Activated T-cell treated with anti-CD3 and anti-CD28 coated beads for 1 hour (primary cell): ENCODE measurements at regions not wholly inside any gene's neighbourhood (a gene's known extent, or its start where the extent isn't known, plus 50 kb on each side); places are given as distances from the start of the nearest gene placed in this dataset.
A peak's percentile ranks its signal among the peaks of the same experiment; 100 is the strongest.

Source experiments
- DNase-seq: peaks from one replicate; pipeline ENCODE4 v3.0.0-alpha.2; 2020; ENCODE audit warnings: low read depth

DNA sequence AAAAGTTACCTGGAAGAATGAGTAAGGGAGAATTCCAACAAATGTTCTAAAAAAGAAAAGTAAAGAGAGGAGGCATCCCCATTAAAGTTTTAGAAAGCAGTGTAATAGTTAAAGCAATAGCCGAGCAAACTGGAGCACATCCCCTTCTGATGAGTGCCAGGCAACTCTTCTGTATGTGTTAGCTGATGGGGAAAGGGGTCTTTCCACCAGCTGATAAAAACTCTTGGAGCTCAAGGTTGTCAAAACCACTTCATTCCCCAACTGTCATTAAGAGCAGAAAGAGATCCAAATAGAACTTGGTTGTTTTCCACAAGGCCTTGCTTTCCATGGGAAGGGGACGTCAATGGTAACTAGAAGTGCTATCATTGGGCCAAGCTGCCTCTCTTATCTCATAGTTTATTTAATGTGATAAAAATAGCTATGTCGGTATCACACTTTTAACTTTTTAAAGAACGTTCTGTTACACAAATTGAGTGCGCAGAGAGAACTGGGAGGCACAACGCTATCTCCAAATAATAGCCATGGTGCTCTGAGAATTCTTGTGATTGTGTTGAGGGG, 116.9 kb downstream of the POLR2M start:
- no peak for DNase-seq

DNA sequence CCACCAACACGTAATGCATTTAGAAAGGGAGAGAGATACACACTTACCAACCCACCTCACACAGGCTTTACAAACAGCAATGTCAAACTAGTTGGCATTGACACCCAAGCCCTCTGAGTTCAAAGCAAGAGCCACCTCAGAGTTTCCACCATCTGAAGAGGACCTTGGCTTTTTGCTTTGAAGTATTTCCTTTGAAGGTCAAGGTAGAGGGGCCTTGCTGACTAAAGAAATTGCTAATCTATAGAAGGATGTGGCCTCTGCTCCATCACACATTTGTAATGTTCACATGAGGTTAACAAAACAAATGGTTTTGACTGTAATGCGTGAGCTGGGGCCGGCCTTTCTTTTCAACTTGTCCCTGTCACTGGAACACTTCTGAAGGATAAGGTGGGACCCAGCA, 117.7 kb downstream of the POLR2M start:
- DNase-seq = no peak

DNA sequence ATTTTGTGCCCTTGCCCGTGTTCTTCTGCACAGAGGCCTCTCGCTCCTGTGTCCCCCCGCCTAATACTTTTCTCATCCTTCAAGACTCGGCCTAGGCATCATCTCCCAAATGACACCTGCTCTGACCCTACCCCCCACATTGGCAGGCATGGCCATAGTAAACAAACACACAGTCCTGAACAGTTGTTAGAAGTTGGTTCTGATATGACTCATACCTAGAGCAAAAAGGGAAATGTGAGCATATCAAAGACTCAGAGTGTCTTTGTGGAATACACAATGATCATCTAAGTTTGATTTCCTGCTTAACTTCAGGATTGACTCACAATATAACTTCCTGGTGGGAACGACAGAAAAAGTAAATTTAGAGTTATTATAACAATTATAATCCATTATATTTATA, 120.5 kb downstream of the POLR2M start:
- no peak for DNase-seq

DNA sequence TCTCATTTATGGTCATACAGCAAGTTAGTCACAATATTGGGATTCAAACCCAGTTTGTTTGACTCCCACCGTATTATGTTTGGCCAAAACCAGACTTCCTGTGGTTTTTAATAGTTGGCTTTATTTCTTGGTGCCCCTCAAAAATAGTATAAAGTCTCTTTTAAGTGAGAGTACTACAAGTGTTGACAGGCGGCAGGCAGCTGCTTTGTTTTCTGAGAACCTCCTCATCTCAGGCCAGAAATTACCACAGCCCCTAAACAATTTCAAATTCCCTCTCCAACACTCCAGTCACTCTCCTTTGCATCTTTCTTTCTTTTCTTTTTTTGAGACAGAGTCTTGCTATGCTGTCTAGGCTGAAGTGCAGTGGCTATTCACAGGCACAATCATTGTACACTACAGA, 121.5 kb downstream of the POLR2M start:
- no peak for DNase-seq

DNA sequence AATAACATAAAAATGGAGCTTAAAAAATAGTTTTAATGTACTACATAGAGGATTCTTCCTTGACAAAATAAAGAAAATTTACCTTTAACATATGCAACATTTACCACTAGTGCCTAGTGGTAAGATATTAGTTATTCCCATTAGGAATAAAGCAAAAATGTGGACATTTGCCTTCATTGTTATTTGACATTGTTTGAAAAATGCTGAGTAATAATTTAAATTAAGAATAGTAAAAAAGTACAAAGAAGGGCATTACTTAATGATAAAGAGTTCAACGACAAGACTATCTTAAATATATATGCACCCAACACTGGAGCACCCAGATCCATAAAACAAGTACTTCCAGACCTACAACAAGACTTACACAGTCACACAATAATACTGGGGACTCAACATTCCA, 125.7 kb downstream of the POLR2M start:
- DNase-seq = no peak

DNA sequence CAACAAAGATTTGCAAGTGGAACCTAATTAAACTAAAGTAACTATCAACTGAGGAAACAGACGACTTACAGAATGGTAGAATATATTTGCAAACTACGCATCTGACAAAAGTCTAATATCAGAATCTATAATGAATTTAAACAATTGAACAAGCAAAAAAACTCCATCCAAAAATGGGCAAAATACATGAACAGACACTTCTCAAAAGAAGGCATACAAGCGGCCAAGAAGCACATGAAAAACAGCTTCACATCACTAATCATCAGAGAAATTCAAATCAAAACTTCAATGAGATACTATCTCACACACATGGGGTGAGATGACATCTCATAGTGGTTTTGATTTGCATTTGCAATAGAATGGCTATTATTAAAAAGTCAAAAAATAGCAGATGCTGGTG, 128.6 kb downstream of the POLR2M start:
- no peak for DNase-seq

DNA sequence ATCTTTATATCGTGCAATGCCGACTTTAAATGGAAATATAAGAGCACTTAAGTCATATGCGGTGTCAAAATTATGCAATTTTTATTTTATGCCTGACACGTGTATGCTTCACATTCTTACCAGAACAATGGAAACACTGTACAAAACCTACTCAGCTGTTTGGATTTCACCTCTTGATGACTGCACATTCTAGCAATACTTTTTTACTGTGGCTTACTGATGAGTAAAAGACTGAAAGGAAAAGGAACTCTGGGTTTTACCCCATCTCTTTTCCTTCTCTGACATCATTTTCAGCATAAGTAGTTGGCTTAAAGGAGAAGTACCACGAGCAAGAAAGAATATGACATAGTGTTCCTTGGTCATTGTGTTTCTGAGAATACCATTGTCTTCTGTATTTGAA, 142.8 kb downstream of the POLR2M start:
- no peak for DNase-seq

DNA sequence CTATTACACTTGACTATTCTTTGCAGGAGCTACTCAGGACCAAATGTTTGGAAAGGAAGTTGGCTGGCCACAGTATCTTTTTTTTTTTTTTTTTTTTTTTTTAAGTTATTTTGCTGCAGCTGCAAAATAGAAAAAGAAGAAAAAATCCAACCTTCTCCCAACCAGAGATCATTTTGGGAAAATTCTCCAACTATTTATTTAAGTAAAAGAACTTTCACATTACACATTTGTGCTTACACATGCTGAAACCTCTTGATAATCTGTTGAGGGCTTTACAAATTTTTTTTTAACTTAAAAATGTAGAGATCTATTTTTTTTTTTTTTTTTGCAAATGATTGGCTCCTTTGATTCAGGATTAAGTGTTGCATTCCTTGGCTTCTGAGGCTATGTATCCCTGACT, 148.0 kb downstream of the POLR2M start:
- DNase-seq = no peak

DNA sequence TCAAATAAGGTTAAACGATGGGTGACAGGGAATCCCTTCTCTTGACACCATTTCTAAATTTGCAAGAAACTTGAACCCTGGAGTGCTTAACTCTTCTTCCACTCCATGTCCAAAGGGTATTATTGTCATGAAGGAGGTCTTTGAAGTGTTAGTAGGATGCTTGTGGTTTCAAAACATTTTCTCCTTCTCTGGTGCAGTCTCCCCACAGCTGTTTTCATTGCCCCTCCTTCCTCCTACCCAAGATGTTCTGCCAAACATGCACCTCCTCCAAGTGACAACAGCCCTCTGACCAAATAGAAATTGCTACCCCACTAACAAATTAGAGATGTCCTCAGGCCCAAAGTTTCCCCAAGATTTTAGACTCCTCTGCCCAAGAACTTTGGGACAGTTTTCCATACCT, 151.4 kb downstream of the POLR2M start:
- no peak for DNase-seq

DNA sequence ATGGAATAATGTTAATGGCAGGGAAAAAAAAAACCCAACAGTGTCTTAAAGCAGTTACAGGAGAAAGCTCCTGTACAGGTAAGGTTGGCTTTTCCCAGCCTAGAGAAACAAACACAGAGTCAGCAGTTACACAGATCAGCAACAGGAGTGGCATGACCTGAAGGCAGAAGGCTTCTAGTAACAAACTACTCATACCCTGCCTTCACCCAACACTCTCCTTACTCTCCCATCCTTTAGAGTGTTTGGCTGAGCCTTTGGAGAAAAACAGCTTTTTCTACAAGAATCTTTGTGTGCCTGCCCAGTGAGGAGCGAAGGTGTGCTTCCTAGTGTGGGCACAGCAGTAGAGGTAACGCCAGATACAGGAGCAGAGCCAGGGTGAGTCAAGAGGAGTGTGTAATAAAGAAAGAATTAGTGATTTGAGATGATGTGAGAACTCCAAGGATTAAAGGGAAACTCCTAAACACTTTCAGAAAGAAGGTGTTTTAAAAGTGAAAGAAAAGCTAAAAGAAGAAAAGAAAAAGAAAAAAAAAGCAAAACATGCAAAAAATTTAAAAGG, 152.7 kb downstream of the POLR2M start:
- DNase-seq = no peak

DNA sequence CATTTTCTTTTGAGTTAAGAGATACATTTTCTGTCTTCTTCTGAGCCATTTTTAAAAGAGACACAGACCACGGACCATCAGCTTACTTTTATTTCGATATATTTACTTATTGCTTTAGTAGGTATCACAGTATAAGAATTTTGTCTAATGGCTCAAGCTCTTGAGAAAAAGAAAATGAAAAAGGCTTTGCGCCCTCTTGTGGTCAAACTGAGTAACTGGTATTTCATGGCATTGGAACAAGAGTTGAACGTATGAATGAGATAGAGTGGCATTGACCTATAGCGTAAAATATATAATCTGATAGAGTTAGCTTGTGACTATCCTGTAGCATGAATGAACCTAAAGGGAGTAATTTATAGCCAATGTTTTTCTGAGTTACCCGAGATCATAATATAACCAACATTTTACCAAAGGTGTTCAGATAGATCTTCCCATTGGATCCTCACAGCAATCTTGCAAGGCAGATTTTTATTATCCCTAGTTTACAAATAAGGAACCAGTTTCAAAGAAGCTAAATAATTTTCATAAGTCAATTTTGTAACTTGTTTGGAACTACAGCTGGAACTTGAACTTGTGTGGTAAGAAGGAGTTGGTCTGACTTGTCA, 154.6 kb downstream of the POLR2M start:
- DNase-seq = no peak

DNA sequence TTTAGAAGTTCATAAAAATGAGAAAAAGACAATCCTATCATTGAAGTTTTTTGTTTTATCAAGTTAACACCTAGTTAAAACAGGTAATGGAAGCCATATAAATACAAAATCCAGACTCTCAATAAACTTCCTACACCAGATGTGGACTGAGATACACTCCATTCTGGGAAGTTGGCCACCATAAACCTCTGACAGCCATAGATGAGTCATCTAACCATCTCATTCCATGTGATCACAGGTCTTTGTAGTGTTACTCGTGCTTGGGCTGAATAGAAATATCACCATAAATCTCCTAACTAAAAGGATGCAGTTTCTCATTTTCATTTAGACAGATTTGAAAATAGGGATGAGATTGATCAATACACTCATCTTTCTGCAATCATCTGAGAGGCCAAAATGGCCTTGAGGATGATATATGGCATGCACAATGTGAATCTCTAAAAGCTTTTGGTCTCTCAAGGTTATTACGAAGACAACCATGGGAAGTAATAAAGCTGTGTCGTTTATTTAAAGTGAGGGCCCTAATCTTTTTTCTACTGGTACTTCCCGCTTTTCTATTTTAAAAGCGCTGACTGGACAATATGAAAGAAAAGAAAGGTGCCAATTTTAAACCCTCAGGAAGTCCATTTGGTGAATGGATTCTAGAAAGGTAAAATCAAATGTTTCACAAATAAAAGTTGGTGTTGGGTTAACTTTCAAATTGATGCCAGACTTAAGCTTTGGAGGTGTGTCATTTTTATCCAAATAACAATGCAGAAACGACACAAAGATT, 155.5 kb downstream of the POLR2M start:
- no peak for DNase-seq

DNA sequence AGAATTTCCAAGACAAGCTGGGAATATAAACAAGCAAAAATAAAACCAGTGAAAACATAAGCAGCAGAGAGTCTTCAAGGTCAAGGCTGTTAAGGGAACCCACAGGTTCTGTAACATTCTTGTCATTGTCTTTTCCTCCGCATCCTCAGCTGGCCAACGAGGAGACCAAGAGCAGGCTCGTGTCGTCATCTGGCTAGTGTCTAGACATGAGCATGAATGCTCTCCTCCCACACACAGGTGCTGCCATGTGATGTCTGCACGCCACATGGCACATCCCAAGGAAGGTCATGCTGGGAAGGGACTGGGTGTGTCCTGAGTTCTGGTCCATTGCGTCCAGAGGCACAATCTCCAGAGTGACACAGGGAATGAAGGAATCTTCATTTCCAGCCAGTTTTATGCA, 156.2 kb downstream of the POLR2M start:
- no peak for DNase-seq

DNA sequence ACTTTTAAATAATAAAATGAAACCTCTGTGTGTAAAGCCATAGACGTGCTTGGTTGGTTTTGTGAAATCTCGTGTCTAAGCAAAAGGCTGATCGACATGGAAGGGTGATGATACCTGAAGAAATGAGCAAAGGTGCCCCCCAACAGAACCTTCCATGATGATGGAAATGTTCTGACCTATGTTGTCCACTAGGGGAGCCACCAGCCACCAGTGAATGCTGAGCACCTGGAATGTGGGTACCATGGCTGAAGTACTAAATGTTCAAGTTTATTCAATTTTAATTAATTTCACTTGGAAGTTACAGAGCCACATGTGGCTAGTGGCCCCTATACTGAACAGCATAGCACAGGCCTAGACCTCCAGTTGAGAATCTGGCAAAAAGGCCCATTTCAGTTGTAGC, 158.8 kb downstream of the POLR2M start:
- no peak for DNase-seq

DNA sequence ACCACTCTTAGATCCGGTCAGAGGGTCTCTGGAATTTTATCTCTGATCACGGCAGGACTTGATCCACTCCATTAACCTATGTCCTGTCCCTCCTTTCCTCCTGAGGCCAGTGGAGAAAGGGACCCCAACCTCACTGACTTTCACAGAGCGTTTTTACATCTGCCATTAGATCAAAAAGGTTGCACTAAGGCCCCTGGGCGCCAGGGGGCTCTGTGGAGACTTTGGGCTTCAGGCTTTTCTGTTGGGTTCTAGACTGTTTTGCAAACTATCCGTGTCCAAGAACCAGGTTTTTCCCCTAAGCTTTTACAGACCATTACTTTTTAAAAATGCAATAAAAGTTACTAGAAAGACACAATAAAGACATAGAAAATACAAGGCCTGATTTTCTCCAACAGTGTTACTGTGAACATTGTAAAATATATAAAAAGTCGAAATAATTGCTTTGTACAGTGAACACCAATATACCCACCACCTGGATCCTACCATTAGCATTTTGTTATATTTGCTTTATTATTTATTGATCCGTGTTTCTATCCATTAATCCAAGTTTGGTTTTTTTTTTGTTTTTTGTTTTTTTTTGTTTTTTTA, 159.7 kb downstream of the POLR2M start:
- DNase-seq = peak; percentile 32

DNA sequence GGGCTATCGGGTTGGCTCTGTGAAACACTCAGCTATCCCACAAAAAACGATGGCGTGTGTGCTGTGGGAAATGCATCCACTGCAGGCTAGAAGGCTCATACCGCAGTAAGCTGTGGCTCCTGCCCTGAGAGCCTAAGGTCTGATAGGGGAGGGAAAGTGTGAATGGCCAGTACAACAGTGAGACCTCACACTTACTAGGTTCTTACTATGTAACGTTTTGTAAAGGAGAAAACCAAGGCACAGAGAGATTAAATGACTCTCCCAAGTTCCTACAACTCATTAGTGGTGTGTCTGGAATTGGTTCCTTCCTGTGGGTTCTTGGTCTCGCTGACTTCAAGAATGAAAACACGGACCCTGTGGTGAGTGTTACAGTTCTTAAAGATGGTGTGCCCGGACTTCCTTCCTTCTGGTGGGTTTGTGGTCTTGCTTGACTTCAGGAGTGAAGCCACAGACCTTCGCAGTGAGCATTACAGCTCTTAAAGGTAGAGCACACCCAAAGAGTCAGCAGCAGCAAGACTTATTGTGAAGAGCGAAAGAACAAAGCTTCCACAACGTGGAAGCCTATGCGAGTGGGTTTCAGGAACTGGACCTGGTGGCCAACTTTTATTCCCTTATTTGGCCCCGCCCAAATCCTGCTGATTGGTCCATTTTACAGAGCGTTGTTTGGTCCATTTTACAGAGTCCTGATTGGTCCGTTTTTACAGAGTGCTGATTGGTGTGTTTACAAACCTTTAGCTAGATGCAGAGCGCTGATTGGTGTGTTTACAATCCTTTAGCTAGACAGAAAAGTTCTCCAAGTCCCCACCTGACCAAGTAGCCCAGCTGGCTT, 161.7 kb downstream of the POLR2M start:
- DNase-seq = no peak

DNA sequence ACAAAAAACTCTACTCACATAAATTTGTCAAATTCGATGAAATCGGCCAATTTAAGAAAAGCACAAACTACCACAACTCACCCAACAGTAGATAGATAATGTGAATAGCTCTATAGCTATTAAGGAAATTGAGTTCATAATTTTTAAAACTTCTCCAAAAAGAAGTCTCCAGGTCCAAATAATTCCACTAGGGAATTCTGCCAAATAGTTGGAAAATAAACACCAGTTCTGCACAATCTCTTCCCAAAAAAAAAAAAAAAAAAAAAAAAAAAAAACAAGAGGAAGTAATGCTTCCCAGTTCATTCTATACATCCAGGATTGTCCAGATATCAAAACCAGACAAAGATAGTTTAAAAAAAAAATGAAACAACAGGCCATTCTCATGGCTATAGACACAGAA, 164.2 kb downstream of the POLR2M start:
- no peak for DNase-seq

DNA sequence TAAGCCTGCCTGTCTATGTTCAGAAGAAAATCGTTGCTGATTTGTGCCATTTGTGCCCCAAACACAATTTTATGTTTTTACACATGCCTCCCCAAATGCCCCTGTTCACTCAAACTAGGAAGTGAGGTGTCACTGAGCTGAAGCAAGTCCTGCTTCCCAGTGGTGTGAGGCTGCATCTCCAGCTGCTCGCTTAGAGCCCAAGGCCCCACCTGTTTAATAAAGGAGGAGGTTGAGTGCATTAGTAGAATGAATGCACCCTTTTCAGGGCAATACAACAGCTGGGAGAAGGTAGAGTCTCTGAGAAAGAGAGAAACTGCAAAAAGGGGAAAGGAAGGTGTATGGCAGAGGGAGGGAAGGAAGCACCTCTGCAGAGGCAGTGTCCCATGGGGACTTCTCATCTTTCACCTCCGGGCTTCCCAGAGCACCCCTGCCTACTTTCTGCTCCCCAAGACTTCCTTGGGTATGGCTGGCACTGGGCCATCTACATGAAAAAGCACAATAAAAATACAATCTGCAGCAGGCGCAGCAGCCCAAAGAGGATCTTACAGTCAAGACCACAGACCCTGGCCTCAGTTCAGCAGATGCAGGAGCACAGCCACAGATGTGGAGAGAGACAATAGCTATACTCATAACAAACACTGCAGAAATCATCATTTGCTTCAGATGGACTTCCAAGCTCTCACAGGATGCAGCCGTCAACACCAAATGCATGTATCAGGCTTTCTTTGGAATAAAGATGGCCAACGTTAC, 165.9 kb downstream of the POLR2M start:
- no peak for DNase-seq

DNA sequence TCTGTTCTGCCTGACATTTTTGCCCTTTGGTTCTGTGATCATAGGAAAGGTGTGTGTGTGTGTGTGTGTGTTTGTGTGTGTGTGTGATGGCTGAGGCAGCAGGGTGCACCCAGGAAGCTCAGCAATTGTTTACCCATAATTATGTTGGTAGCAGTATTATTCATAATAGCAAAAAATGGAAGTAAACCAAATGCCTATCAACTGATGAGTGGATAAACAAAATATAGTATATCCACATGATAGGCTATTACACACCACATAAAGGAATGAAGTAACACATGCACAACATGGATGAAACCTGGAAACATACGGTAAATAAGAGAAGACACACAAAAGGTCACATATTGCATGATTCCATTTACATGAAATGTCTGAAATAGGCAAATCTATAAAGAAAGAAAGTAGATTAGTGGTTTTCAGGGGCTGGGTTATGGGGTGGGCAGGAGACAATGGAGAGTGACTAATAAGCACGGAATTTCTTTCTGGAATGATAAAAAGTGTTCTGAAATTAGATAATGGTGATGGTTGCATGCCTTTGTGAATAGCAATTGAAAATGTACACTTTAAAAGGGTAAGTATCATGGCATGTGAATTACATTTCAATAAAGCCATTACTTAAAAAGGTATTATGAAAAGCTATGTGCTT, 167.2 kb downstream of the POLR2M start:
- DNase-seq = no peak

DNA sequence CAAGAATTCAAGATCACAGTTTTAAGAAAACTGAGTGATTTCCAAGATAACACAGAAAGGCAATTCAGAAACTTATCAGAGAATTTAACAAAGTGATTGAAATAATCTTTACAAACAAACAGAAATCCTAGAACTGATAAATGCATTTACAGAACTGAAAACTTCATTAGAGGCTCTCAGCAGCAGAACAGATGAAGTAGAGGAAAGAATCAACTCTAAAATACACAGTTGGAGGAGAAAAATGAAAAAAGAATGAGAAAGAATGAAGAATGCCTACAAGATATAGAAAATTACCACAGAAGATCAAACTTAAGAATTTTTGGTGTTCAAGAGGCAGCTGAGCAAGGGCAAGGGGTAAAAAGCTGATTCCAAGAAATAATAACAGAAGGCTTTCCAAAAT, 168.8 kb downstream of the POLR2M start:
- DNase-seq = no peak

DNA sequence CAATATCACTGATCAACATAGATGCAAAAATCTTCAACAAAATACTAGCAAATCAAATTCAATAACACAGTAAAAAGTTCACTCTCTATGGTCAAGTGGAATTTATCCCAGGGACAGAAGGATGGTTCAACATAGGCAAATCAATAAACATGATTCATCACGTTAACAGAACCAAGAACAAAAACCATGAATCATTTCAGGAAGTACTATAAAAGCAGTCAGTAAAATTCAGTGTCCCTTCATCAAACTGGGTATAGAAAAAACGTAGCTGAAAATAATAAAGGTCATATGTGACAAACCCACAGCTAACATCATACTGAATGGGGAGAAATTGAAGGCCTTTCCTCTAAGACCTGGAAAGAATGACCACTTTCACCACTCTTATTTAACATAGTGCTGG, 172.1 kb downstream of the POLR2M start:
- DNase-seq = no peak
